Neural progenitor cell (in vitro differentiated cells): ENCODE measurements at regions not wholly inside any gene's neighbourhood (a gene's known extent, or its start where the extent isn't known, plus 50 kb on each side); places are given as distances from the start of the nearest gene placed in this dataset.

Experiments used
- CTCF ChIP-seq: fragments of 200-600 bp; sonication (generic); IDR thresholded peaks from 2 replicates; pipeline ENCODE4 v1.5.1; 2017; ENCODE audit warnings: antibody characterized with exemption, mild to moderate bottlenecking
- EZH2 ChIP-seq: fragments of 200-600 bp; sonication (generic); IDR thresholded peaks from 2 replicates; pipeline ENCODE4 v1.6.1; 2017; ENCODE audit warnings: antibody characterized with exemption, mild to moderate bottlenecking, moderate library complexity

DNA sequence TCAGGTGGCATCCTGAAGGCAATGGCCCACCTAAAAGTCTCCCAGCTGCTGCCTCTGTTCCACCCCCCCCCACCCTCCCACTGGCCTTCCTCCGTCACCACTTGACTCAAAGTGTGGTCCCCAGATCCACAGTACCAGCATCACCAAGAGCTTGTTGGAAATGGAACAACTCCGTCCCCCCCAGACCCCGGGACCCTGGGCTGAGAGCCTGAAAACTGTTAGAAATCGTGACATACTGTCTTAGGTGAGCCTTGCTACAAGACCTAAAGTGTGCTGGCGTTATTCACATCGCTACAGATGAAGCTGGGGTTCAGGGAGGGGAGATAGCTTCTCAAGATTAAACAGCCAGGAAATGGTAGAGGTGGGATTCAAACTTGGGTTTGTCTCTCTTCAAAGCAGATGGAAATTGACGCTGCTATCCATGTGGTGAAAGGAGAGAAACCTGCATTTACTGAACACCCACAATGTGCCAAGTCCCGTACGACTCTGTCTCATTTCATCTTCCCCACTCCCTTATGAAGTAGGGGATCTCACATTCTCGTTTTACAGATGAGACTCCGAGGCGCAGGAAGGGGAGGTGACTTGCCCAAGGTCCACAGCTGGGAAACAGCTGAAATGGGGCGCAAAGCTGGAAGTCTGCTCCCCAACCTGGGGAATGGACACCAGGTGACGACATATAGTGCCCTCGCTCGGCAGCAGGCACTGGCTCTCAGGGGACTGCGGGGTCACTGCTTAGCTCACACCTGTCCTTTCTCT is 52.8 kb upstream of the IFFO2 start:
- no peak for TF ChIP-seq CTCF
- TF ChIP-seq EZH2: no peak
